Astrocyte (in vitro differentiated cells and primary cell): ENCODE measurements at regions not wholly inside any gene's neighbourhood (a gene's known extent, or its start where the extent isn't known, plus 50 kb on each side); places are given as distances from the start of the nearest gene placed in this dataset.
"Not testable (repeated sequence)": the region's sequence is repeated elsewhere in the genome, so short reads cannot be mapped to it uniquely, and the experiment has no call there.

Experiments used
- EZH2 ChIP-seq: IDR thresholded peaks from 2 replicates; pipeline ENCODE4 v1.6.1; 2012; ENCODE audit warnings: mild to moderate bottlenecking, low read length, inconsistent platforms; ENCODE audit not compliant: insufficient read depth
- TF ChIP-seq, protein P1 (sequence below): IDR thresholded peaks from 2 replicates; pipeline ENCODE4 v1.5.1; 2011; ENCODE audit warnings: low read depth, mild to moderate bottlenecking, inconsistent platforms, low read length, moderate library complexity; ENCODE audit not compliant: insufficient read depth

DNA sequence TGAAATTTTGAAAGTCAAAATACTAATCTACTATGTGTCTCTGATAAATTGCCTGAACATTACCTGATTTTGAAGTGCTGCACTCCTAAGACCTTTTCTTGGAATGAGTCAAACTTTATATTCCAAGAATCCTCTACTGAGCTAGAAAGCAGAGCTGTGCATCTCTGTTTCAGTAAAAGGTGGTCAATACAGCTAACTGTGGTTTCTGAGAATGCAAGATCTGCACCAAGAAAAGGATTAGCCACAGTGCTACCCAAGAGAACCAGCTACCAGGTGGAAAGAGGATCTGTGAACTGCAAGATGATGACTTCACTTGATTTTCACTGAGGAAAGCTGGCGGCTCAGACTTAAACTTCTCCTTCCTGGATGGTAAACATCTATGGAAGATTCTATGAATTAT is 289.3 kb downstream of the LIPI start:
- TF ChIP-seq, protein P1, sequence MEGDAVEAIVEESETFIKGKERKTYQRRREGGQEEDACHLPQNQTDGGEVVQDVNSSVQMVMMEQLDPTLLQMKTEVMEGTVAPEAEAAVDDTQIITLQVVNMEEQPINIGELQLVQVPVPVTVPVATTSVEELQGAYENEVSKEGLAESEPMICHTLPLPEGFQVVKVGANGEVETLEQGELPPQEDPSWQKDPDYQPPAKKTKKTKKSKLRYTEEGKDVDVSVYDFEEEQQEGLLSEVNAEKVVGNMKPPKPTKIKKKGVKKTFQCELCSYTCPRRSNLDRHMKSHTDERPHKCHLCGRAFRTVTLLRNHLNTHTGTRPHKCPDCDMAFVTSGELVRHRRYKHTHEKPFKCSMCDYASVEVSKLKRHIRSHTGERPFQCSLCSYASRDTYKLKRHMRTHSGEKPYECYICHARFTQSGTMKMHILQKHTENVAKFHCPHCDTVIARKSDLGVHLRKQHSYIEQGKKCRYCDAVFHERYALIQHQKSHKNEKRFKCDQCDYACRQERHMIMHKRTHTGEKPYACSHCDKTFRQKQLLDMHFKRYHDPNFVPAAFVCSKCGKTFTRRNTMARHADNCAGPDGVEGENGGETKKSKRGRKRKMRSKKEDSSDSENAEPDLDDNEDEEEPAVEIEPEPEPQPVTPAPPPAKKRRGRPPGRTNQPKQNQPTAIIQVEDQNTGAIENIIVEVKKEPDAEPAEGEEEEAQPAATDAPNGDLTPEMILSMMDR: not testable (repeated sequence)
- not testable (repeated sequence) for TF ChIP-seq EZH2
